Neural cell (in vitro differentiated cells): ENCODE measurements at regions not wholly inside any gene's neighbourhood (a gene's known extent, or its start where the extent isn't known, plus 50 kb on each side); places are given as distances from the start of the nearest gene placed in this dataset.

Experiments
- CTCF ChIP-seq: fragments of 450-650 bp; IDR thresholded peaks from 2 replicates; pipeline ENCODE4 v1.5.1; 2014; ENCODE audit warnings: antibody characterized with exemption, mild to moderate bottlenecking, moderate library complexity; ENCODE audit not compliant: poor library complexity, severe bottlenecking
- EP300 ChIP-seq: fragments of 450-650 bp; conservative IDR thresholded peaks from 2 replicates; pipeline ENCODE4 v1.6.1; 2014; ENCODE audit warnings: antibody characterized with exemption, mild to moderate bottlenecking, moderate library complexity; ENCODE audit not compliant: poor library complexity, severe bottlenecking
- EZH2 ChIP-seq: fragments of 200-600, 300-800 bp; shearing (Covaris generic), sonication (generic); IDR thresholded peaks from 2 replicates; pipeline ENCODE4 v1.6.1; 2014; ENCODE audit warnings: antibody characterized with exemption, low read length, borderline replicate concordance, mild to moderate bottlenecking; ENCODE audit not compliant: insufficient read depth, poor library complexity, severe bottlenecking
- POLR2AphosphoS5 ChIP-seq: IDR thresholded peaks from 2 replicates; pipeline ENCODE4 v1.6.1; 2012
- REST ChIP-seq: IDR thresholded peaks from 2 replicates; pipeline ENCODE4 v1.6.1; 2012; ENCODE audit warnings: borderline replicate concordance
- SMC3 ChIP-seq: fragments of 450-650 bp; conservative IDR thresholded peaks from 2 replicates; pipeline ENCODE4 v1.6.1; 2014; ENCODE audit warnings: antibody characterized with exemption, mild to moderate bottlenecking, moderate library complexity; ENCODE audit not compliant: poor library complexity
- TAF1 ChIP-seq: IDR thresholded peaks from 2 replicates; pipeline ENCODE4 v1.6.1; 2012; ENCODE audit warnings: low read depth

GRCh38 chr22:48444320-48445112, 1383.2 kb downstream of the BRD1 start:
- no peak for TF ChIP-seq CTCF
- no peak for TF ChIP-seq EP300
- no peak for TF ChIP-seq EZH2
- no peak for TF ChIP-seq POLR2AphosphoS5
- no peak for TF ChIP-seq REST
- TF ChIP-seq TAF1 = no peak
- no peak for TF ChIP-seq SMC3
